GM19239 (cell line): ENCODE measurements at regions not wholly inside any gene's neighbourhood (a gene's known extent, or its start where the extent isn't known, plus 50 kb on each side); places are given as distances from the start of the nearest gene placed in this dataset.

Experiments
- DNase-seq: peaks from one replicate; pipeline ENCODE4 v3.0.0; 2011; ENCODE audit warnings: low spot score; ENCODE audit not compliant: insufficient read length
- FAIRE-seq: peaks from 2 replicates; lab custom pipeline; 2011; peaks lifted over from hg19 to GRCh38; lab: Jason Lieb, UNC

DNA sequence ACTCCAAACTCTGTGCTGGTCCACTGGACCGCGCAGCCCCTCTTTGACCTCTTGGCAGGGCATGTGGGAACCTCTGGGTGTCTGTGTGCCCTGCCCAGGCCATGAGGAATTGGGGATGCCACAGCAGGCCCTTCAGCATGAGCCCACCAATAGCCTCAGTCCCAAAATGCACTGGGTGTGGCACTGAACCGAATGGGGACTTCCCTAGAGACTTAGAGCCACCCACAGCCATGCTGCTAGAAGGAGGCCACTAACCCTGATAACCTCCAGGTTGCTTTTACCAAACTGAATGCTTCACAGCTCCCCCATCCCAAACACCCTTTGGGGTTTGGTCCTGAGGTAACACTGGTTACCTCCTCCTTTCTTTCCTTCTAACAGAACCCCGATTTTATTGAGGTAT lies 302.7 kb downstream of the PIK3R1 start:
- FAIRE-seq (no peak), DNase-seq (no peak)

DNA sequence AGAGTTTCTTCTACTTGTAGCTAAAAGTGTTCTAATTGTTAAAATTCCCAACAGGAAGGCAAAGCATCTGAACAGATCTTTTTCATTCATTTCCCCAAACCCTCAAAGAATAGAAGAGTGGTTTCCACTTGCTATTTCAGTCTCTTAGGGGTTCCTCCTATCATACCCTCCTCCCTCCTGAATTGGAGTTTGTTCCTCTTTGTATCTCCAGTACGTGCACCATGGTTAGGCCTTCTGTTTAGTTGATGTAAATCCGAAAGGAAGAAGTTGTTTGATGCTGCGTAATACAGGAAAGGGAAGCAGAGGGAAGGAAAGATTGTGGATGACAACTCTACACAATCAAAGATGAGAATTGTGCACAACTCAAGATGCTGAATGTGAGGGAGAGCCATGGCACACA lies 303.6 kb downstream of the PIK3R1 start:
- FAIRE-seq, result no peak

DNA sequence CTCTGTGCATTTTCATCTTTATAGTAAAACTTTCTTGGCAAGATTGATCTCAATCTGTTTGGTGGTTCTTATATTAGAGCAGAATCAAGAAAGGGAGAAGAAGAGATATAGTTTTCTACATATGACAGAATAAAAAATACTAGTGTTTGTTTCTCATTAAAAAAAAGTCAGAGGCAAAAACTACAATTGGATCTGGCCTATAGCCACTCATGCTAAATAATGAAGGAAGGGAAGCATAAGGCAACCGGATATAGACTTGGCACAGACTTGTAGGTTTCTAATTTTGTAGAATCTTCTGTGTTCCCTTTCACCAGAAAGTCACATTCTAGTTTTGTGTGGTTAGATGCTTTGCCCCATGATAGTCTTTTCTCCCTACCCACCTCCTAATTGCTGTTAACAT lies 306.2 kb downstream of the PIK3R1 start:
- DNase-seq (no peak), FAIRE-seq (no peak)

More for the DNA sequence above, 303.6 kb downstream of the PIK3R1 start:
- no peak for DNase-seq

DNA sequence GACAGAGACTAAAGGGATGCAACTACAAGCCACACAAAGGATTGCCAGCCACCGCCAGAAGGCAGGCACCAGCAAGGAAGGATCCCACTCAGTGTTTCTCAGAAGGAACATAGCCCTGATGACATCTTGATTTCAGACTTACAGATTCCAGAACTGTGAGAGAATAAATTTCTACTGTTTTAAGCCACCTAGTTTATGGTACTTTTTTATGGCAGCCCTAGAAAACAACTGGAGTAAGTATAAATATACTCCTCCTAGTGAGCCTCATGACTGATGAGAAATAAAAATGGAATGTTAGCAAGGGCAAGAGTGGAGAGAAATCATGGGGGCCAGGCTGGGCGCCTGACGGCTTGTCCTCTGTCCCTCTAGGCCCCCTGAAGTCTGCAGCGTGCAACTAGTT lies 307.3 kb downstream of the PIK3R1 start:
- DNase-seq (no peak), FAIRE-seq (no peak)

DNA sequence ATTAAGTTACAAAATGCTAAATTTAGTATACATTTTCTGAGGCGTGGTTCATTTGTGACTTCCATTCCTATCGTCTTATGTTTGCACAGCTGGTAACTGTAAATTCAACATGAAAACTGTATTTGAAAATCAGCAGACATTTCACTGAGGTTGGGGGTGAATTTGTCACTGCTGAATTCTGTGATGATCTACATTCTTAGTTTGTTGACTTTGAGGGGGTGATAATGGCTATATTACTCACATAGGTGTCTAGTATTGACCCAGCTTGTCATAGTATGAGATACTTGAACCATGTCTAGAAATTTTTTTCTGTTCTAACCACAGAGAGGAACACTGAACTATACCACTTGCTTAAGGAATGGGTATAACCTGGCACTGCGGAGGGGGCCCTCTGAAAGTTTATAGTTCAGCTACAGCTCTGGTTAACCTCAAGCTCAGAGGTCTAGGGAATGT lies 313.3 kb downstream of the PIK3R1 start:
- DNase-seq, result no peak
- no peak for FAIRE-seq

DNA sequence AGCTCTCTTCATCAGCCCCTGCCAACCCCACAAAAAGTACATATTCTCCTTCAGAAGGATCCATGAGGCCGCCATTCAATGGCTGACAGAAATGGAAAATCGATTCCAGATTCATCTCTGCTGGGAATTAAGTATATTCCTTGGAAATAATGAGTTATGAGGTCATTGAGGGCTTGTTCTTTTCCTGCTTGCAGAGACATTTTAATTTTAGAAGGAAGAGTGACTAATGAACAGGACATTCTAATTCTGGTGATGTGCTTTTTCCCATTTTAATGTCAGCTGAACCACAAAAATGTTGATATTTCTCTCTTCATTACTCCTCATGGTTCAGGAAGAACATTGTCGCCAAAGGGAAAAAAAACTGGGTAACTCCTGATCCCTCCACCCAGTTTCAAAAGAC lies 314.0 kb downstream of the PIK3R1 start:
- DNase-seq (no peak), FAIRE-seq (no peak)

DNA sequence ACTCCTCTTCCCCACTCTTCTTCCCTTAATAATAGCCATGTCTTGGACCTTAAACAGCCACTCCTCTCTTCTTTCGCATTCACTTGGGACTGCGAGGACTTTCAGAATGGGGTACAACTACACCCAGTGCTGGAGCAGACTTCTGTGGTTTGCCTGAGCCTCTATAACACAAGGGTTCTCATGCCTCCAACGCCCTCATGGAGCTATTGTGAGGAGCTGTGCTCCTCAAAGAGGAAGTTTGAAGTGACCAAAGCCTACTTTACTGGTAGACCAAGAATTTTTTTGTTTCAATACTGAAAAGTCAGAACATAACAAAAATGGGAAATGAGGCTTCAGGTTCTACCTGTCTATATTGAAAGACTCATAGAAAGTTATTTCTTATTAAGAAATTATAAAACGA lies 316.4 kb downstream of the PIK3R1 start:
- FAIRE-seq, result no peak
- DNase-seq, result no peak

DNA sequence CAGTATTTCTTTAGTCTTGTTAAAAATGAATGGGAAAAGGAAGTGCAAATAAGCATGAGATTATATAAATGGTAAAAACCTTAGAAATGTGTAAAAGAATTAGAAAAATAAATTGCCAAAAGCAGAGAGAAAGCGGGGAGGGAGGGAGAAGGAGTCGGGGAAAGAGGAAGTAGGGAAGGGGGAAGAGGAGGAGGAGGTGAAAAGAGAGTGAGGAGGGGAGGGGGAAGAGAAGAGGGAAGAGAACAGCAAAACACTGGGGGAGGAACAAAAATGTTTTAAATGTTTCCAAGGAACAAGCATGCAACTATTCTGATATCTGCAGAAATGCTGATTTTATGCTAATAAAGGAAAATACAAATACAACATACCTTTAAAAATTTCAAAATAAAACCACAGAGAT lies 317.5 kb downstream of the PIK3R1 start:
- FAIRE-seq (no peak), DNase-seq (no peak)

DNA sequence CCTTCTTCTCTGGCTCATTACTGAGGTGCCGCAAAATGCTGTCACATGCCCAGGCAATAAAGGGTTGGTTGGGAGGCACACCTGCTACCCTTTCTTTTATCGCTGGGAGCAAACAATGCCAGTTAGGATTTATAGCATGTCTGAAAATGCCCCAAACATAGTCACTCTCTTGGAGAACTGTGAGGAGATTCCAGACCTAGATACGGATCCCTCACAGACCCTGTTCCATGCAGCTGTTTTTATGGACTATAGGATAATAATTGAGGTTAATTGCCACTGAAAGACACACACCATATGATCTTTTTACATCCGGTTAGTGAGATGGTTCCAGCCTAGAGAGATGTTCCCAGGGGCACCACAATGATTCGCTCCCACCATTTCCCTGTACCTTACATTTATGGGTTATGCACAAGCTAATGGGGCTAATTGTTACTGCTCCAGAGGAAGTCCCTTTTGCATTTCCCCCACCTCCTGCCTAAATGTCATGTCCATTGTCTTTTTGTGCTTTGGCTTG lies 318.1 kb downstream of the PIK3R1 start:
- FAIRE-seq, result no peak
- DNase-seq, result no peak

DNA sequence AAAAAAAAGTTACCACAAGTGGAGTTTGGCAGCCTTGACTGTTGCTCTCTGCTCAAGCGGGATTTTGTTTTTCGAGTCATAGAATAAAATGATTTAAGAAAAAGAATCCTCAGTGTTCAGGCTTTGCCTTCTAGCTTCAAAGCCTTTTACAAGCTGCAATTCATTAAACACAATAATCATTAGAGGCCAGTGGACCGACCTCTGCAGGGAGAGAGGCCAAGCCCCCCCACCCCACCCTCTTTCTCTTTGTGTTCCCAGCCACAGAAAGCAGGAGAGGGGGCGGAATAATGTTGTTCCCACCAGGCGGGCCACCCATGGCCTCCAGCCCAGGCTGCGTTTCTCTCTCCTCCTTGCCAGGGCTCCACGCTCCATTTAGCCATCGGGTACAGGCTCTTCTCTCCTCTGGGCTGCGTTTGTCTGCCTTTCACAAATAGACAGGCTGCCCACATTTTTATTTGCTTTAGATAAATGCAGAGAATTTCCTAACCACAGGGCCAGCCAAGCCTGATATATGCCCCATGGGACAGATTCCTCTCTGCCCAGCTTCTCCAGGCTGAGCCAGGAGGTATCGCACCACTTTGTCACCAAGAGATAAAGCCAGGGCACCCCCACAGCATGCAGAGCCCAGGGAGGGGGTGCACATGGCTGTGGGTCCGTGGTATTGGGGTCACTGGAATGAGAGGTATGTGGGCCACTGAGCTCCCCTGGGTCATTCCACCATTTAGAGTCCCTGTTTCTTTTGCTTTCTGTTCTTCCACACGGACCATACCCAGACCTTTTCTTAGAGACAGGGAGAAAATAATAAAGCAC lies 318.8 kb downstream of the PIK3R1 start:
- FAIRE-seq (no peak), DNase-seq (no peak)

DNA sequence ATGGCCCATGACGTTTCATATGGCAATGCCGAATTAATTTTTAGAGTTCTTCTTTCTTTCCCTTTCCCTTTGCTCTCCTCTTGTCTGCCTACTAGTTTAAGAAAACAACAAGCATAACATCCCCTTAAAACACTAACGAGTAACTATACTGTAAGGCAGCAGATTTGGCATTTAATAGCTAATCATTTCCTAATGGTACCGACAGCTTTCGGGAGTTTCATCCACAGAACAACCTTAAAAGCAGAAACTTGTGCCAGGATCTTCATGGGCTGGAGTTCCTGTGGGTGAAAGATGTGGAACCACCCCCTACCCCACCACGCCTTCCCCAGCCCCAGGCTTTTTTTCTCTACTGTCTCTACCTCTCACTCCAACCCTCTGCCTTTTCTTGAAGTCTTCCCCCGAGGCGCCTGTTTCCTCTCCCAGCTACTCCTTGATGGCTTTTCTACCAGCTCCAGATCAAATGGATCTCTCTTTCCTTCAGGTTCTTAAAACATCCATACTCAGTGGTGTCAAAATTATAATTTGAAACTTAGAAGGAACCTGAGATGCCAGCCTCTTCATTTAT lies 319.5 kb downstream of the PIK3R1 start:
- DNase-seq (no peak), FAIRE-seq (no peak)

DNA sequence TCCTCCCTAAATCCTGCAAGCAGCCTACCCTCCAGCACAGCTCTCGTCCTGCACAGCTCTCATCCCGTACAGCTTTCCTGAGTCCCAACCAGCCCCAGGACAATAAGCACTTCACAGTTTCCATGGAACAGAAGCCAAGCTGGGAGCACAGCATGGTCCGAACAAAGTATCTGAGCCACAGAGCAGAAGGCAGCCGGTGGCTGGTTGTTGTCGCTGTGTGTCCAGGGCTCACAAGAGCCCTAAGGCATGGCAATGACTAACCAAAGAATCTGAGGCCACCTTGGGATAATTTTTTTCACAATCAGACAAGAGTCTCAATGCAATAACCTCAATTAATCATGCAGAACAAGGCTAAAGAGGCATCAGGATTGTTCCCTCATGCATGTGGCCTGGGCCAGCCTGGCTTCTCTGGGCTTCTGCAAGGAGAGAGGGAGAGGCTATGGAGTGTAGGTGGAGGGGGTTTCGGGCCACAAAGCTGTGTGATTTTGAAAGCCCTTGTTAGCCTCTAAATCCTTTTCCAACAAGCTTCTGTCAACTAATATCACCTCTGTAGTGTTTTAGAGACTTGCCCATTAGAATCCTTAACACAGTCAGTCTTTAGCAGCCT lies 323.4 kb downstream of the PIK3R1 start:
- FAIRE-seq, result no peak
- no peak for DNase-seq

DNA sequence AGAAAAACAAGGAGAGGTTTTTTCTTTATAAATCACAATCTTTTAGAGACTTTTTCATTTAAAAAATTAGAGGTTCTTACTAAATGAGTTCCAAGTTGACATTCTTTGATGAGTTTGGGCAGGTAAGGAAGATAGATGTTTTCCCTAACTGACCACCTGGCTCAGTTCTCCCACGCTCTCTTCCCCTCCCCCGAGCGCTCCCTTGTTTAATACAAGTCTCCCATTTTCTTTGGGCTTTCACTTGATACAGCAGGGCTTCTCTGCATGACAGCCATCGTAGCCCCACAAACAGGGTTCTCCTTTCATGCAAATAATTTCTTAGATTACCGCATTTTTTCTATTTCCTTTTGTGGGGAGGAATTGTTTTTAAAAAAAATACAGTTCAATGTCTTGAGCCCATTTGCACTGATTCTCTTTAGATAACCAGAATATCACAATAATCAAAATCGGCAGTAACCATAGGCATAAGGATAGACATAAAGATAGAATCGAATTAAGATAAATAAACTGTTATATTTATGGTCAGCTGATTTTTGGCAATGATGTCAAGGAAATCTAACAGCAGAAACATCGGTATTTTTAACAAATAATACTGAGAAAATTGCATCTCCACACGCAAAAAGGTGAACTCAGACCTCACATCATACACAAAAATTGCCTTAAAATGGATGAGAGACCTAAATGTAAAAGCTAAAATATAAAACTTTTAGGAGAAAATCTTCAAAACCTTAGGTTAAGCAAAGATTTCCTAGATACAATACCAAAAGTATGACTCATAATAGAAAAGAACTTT lies 325.4 kb downstream of the PIK3R1 start:
- FAIRE-seq (no peak), DNase-seq (no peak)

DNA sequence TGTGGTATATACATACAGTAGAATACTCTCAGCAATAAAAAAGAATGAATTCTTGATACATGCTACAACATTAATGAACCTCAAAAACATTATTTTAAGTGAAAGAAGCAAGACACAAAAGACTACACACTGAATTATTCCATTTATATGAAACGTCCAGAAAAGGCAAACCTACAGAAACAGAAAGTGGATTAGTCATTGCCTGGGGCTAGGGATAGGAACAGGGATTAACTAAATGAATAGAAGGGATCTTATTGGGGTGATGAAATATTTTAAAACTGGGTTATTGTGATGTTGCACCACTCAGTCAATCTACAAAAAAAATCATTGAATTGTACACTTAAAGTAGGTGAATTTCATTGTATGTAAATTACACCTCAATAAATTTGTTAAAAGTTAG lies 326.7 kb downstream of the PIK3R1 start:
- FAIRE-seq (no peak), DNase-seq (no peak)

DNA sequence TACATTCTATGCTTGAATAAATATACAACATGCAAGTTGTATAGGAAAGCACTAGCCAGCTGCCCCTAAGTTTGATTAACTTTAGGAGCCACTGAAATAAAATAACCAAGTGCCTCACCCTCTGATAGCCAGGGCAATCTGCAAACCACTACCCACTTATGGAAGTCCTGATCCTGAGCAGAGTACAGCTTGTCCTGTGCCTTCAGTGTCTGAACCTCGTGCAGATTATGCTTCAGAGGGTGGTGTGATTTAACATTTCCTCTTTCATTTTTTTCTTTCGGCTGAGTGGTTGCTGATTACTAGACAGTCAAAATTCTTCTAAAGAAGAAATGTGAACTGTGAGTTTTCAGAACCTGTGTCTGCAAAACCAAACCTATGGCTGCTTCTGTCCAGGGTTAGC lies 327.7 kb downstream of the PIK3R1 start:
- DNase-seq (no peak), FAIRE-seq (peak; percentile 64)

DNA sequence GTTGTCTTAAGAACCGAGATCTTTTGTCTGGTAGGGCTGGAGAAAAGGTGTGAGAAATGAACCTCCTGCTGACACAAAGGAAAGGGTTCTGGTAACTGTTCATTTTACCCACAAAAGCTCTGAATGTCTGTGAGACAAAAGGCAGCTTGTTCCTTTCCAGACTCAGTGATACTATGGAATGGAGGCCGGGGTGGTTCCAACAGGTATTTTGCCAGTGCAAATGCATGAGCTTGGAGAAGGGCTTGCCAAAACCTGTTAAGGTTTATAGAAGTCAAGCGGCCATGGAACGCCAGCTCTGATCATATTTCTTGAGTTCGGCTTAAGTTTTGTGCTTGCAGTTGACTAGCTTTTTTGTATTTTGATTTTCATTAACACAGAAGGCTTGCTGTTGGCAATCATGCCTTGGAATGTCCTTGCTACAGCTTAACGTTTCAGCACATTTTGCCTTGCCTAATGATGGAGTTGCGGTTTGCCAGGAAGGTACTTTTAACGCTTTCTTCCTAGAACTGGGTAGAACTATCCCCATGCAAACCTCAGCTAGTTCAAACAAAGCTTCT lies 328.6 kb downstream of the PIK3R1 start:
- FAIRE-seq (no peak), DNase-seq (no peak)

DNA sequence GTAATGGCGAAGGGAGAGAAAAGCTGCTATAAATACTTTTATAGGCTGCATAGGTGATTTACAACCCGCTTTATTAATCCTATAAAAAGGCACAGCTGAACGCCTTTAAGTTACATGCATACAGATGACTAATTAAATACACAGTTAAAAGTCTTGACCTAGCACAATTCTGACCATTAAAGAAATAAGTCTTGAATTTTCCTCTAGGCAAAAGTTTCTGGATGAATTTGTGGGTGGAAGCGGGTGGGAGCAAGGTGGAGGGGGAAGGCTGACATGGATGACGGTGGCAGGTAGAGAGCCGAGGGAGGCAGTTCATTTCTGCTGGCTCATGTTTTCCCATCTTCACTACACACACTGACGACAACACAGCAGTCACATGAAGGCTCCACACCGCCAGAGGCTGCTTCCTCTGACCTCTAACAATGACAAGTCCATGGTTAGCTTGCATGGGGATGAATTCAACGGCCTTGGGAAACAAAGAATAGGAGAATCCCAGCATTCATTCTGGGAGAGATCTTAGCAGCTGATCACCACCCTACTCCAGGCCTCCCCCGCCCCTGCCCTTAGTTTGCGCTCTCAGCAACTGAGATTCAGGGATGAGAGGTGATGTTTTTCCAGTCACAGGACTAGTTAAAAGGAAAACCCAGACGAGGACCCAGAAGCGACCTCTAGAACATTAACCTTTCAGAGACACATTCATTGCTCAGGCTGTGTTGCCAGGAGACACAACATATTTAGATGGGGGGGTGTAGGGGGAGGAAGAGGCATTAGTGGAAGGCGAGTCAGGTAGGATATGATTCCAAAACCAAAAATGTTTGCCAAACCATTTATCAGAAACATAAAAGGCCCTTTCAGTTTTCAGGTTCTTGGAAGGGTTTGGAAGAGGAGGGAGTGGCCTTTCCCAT lies 329.3 kb downstream of the PIK3R1 start:
- no peak for FAIRE-seq
- no peak for DNase-seq

DNA sequence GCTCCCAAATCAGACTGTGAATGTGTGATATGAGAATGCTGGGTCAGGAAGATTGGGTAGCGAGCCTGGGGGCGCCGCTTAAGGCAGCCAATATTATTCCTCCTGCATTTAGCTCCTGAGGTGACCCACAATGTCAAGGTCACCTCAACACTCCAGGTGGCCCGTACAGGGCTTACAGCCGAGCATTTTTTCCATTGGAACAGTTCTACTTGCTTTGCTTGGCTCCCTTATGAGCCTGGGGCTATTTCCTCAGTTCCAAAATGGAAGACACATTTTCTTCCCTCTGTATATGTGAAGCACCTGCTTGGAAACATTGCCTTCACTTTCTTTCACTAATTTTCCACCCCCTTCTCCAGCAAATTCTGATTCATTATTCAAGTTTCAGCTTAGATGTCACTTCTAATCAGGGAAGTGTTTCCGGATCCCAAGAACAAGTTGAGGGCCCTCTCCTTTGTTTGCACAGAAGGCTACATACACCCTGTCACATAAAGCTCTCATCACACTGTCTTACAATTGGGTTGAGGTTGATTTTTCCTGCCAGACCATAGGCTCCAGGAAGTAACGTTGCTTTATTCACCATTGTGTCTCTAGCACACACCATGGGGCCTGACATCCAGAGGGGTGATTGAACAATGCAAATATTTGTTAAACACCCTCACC lies 330.2 kb downstream of the PIK3R1 start:
- DNase-seq (no peak), FAIRE-seq (no peak)

DNA sequence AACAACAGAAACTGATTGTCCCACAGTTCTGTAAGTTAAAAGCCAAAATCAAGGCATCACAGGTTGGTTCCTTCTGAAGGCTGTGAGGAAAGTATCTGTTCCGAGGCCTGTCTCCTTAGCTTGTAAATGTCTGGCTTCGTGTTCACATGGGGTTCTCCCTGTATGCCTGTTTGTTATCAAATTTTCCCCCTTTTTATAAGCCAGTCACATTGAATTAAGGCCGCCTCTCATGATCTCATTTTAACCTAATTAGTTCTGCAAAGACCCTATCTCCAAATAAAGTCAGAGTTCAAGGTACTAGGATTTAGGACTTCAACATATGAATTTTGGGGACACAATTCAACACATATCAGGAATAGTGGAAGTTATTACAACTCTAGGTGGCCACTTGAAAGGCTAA lies 331.5 kb downstream of the PIK3R1 start:
- FAIRE-seq, result no peak

More for the DNA sequence above, 331.5 kb downstream of the PIK3R1 start:
- no peak for DNase-seq
